SK-N-SH (cell line): ENCODE measurements at regions not wholly inside any gene's neighbourhood (a gene's known extent, or its start where the extent isn't known, plus 50 kb on each side); places are given as distances from the start of the nearest gene placed in this dataset.

ENCODE experiments used
- CTCF ChIA-PET: fragments of 300-600, 350-600 bp; formaldehyde crosslinking; extraction: SDS; loops from one replicate; lab custom pipeline; 2021; lab: Yijun Ruan, JAX
- POLR2A ChIA-PET: fragments of 350-600 bp; sonication (Branson Sonifier 250); formaldehyde crosslinking; extraction: SDS; loops from one replicate; lab custom pipeline; 2020; ENCODE audit warnings: antibody characterized with exemption, inconsistent platforms; lab: Yijun Ruan, JAX
- DNase-seq: peaks from one replicate; pipeline ENCODE4 v3.0.0; 2012
- H2AFZ ChIP-seq: fragments of 200-600 bp; sonication (generic); 2 replicates; pipeline ENCODE4 v1.8.1; 2016; ENCODE audit warnings: antibody characterized with exemption, mild to moderate bottlenecking, low read depth
- H3F3A ChIP-seq: fragments of 200-600 bp; sonication (generic); replicated peaks from 2 replicates; pipeline ENCODE3; 2016; ENCODE audit warnings: antibody characterized with exemption, mild to moderate bottlenecking; ENCODE audit not compliant: insufficient read depth
- H3K27ac ChIP-seq, 2 experiments: fragments of 200-500 bp in 1 of 2; fragments of 200-600 bp in 1 of 2; sonication (Bioruptor generic) in 1 of 2; sonication (generic), shearing (Covaris generic) in 1 of 2; 2 replicates each; pipeline versions ENCODE4 v1.5.1 to v1.6.1; 2014 to 2016; ENCODE audit warnings: low read depth in 2 of 2, inconsistent platforms in 1 of 2, low read length in 1 of 2, mild to moderate bottlenecking in 1 of 2, mixed read lengths in 1 of 2
- H3K27me3 ChIP-seq: fragments of 200-600 bp; sonication (generic), shearing (Covaris generic); 2 replicates; pipeline ENCODE4 v1.6.1; 2016; ENCODE audit warnings: mixed run types; ENCODE audit not compliant: insufficient read depth
- H3K36me3 ChIP-seq, 2 experiments: fragments of 200-500 bp in 1 of 2; fragments of 200-600 bp in 1 of 2; sonication (Bioruptor generic) in 1 of 2; sonication (generic) in 1 of 2; replicated peaks in 1 of 2; 2 replicates each; pipeline versions ENCODE3 to v1.5.1; 2014 to 2016; ENCODE audit warnings: low read length in 1 of 2, mild to moderate bottlenecking in 1 of 2; ENCODE audit not compliant: insufficient read depth in 2 of 2, control insufficient read depth in 1 of 2
- H3K4me1 ChIP-seq, 2 experiments: fragments of 200-500 bp in 1 of 2; fragments of 200-600 bp in 1 of 2; sonication (Bioruptor generic) in 1 of 2; sonication (generic), shearing (Covaris generic) in 1 of 2; 2 replicates each; pipeline versions ENCODE4 v1.5.1 to v1.6.1; 2014 to 2016; ENCODE audit warnings: low read depth in 1 of 2, low read length in 1 of 2, mixed run types in 1 of 2; ENCODE audit not compliant: insufficient read depth in 2 of 2, control insufficient read depth in 1 of 2
- H3K4me2 ChIP-seq: fragments of 200-600 bp; sonication (generic), shearing (Covaris generic); 2 replicates; pipeline ENCODE4 v1.6.1; 2017; ENCODE audit warnings: mixed run types
- H3K4me3 ChIP-seq, 2 experiments: fragments of 200-500 bp in 1 of 2; fragments of 200-600 bp in 1 of 2; sonication (Bioruptor generic) in 1 of 2; sonication (generic), shearing (Covaris generic) in 1 of 2; 2 replicates each; pipeline versions ENCODE4 v1.5.1 to v1.8.1; 2014 to 2016; ENCODE audit warnings: low read depth in 2 of 2, inconsistent platforms in 1 of 2, low read length in 1 of 2, mild to moderate bottlenecking in 1 of 2, mixed read lengths in 1 of 2, moderate library complexity in 1 of 2
- H3K79me2 ChIP-seq: fragments of 200-600 bp; sonication (generic); 2 replicates; pipeline ENCODE4 v1.8.1; 2017; ENCODE audit warnings: mild to moderate bottlenecking; ENCODE audit not compliant: insufficient read depth
- H3K9ac ChIP-seq: fragments of 200-600 bp; sonication (generic); 2 replicates; pipeline ENCODE4 v1.6.1; 2017; ENCODE audit warnings: mixed run types
- H3K9me2 ChIP-seq: fragments of 200-600 bp; sonication (generic); 2 replicates; pipeline ENCODE4 v1.6.1; 2017; ENCODE audit warnings: mixed run types
- H3K9me3 ChIP-seq: fragments of 200-600 bp; sonication (generic); 2 replicates; pipeline ENCODE4 v1.6.1; 2017; ENCODE audit warnings: mixed run types, mild to moderate bottlenecking, moderate library complexity
- H4K20me1 ChIP-seq: fragments of 200-600 bp; sonication (generic); 2 replicates; pipeline ENCODE4 v1.6.1; 2017; ENCODE audit warnings: mild to moderate bottlenecking, mixed run types; ENCODE audit not compliant: insufficient read depth
- CHD2 ChIP-seq: fragments of 150-350 bp; IDR thresholded peaks from 2 replicates; pipeline ENCODE4 v1.6.1; 2018; ENCODE audit warnings: low read length; ENCODE audit not compliant: partially characterized antibody
- CTCF ChIP-seq: fragments of 200-600 bp; sonication (generic); IDR thresholded peaks from 2 replicates; pipeline ENCODE4 v1.6.1; 2017; ENCODE audit warnings: antibody characterized with exemption, mild to moderate bottlenecking, moderate library complexity
- ELF1 ChIP-seq: IDR thresholded peaks from 2 replicates; pipeline ENCODE4 v1.4.0; 2012
- EP300 ChIP-seq, 2 experiments: IDR thresholded peaks; 2 replicates each; pipeline versions ENCODE4 v1.4.0 to v1.6.1; 2012; ENCODE audit warnings: borderline replicate concordance in 1 of 2, low read depth in 1 of 2, low read length in 1 of 2
- EZH2phosphoT487 ChIP-seq: fragments of 200-600 bp; sonication (generic); IDR thresholded peaks from 2 replicates; pipeline ENCODE4 v1.6.1; 2017; ENCODE audit warnings: low read depth, mixed run types, mild to moderate bottlenecking, antibody characterized with exemption, moderate library complexity, borderline replicate concordance
- FOSL2 ChIP-seq: IDR thresholded peaks from 2 replicates; pipeline ENCODE4 v1.4.0; 2012; ENCODE audit warnings: low read depth, mild to moderate bottlenecking, moderate library complexity, borderline replicate concordance
- FOXJ3 ChIP-seq: sonication (generic); formaldehyde crosslinking; IDR thresholded peaks from 2 replicates; pipeline ENCODE4 v1.5.1; 2020; ENCODE audit warnings: mild to moderate bottlenecking, missing genetic modification reagents
- GABPA ChIP-seq: IDR thresholded peaks from 2 replicates; pipeline ENCODE4 v1.4.0; 2012; ENCODE audit warnings: low read depth, mild to moderate bottlenecking
- GATA2 ChIP-seq: sonication (generic); formaldehyde crosslinking; IDR thresholded peaks from 2 replicates; pipeline ENCODE4 v1.5.0; 2020; ENCODE audit warnings: mild to moderate bottlenecking, missing genetic modification reagents
- IRF3 ChIP-seq: fragments of 150-350 bp; IDR thresholded peaks from 2 replicates; pipeline ENCODE4 v1.6.1; 2016; ENCODE audit warnings: mild to moderate bottlenecking, low read depth, low read length
- JUND ChIP-seq: IDR thresholded peaks from 2 replicates; pipeline ENCODE4 v1.4.0; 2012
- MEF2A ChIP-seq: IDR thresholded peaks from 2 replicates; pipeline ENCODE4 v1.4.0; 2012; ENCODE audit warnings: low read depth, borderline replicate concordance
- NFIC ChIP-seq: IDR thresholded peaks from 2 replicates; pipeline ENCODE4 v1.4.0; 2012; ENCODE audit warnings: borderline replicate concordance
- NRF1 ChIP-seq: IDR thresholded peaks from 2 replicates; pipeline ENCODE4 v1.6.1; 2012; ENCODE audit warnings: low read depth, mild to moderate bottlenecking, low read length
- POLR2AphosphoS5 ChIP-seq: IDR thresholded peaks from 2 replicates; pipeline ENCODE4 v1.6.1; 2012; ENCODE audit warnings: low read depth, low read length
- RAD21 ChIP-seq: IDR thresholded peaks from 2 replicates; pipeline ENCODE4 v1.6.1; 2012; ENCODE audit warnings: mild to moderate bottlenecking, low read length
- RFX5 ChIP-seq: IDR thresholded peaks from 2 replicates; pipeline ENCODE4 v1.6.1; 2012; ENCODE audit warnings: mild to moderate bottlenecking, improper control_type of control experiment, low read length
- RXRA ChIP-seq: IDR thresholded peaks from 2 replicates; pipeline ENCODE4 v1.4.0; 2012; ENCODE audit warnings: low read depth, mild to moderate bottlenecking, borderline replicate concordance
- SMC3 ChIP-seq: IDR thresholded peaks from 2 replicates; pipeline ENCODE4 v1.6.1; 2012; ENCODE audit warnings: low read depth, low read length, improper control_type of control experiment
- TAF1 ChIP-seq: IDR thresholded peaks from 2 replicates; pipeline ENCODE4 v1.6.1; 2012; ENCODE audit warnings: low read depth, mild to moderate bottlenecking, low read length, moderate library complexity, borderline replicate concordance
- TCF12 ChIP-seq: IDR thresholded peaks from 2 replicates; pipeline ENCODE4 v1.4.0; 2012
- USF1 ChIP-seq: IDR thresholded peaks from 2 replicates; pipeline ENCODE4 v1.4.0; 2012; ENCODE audit warnings: low read depth, borderline replicate concordance
- YY1 ChIP-seq: IDR thresholded peaks from 2 replicates; pipeline ENCODE4 v1.4.0; 2012; ENCODE audit warnings: low read depth, mild to moderate bottlenecking
- ZBTB33 ChIP-seq: IDR thresholded peaks from 2 replicates; pipeline ENCODE4 v1.4.0; 2012; ENCODE audit warnings: low read depth, borderline replicate concordance
- WGBS: methylation state at CpG from one replicate; pipeline ENCODE4 v1.1.6; 2017; ENCODE audit warnings: low lambda C conversion rate; 5-methylcytosine and 5-hydroxymethylcytosine counted together

- Histone ChIP-seq H3K9me2 (no peaks in the 10 kb centered on the region), H3K9me3 (no peaks in the 10 kb centered on the region), H3K27me3 (no peaks in the 10 kb centered on the region; the same call in 1 of the 2 replicates), H3K36me3 (no peaks in the 10 kb centered on the region), H3K4me1 (peaks cover 0 to 9% of the 10 kb centered on the region in 2 experiments; a peak in 2 of 4 replicates), H3K9ac (no peak overlapping the region), H3K4me3 (peak overlapping the region in 1 of 2 experiments; percentile 48; a peak in 1 of 4 replicates), H4K20me1 (no peaks in the 10 kb centered on the region), H2AFZ (no peak overlapping the region), H3F3A (no peaks in the 10 kb centered on the region)
- 2% methylated on average over 6 of the region's 6 CpGs for WGBS
- ChIA-PET CTCF (interaction anchor here (0.6 to 3.9 kb wide), 19 partner anchors 8 to 1109 kb away, joined by 3 to 36 read pairs (median 4); no protein-coding TSS in a partner anchor), POLR2A (no interaction called here)
- TF ChIP-seq CHD2, result peak; percentile 26
- TF ChIP-seq RAD21, result peak; percentile 44
- no peak for TF ChIP-seq ELF1
- no peak for TF ChIP-seq TAF1
- TF ChIP-seq EP300 (IDR thresholded peaks at IDR 0.05; ENCODE audit: borderline replicate concordance in 1 of 2, low read depth in 1 of 2, low read length in 1 of 2), result peak in 1 of 2 experiments; percentile 57; a peak in 1 of 4 replicates
- no peak for TF ChIP-seq YY1
- TF ChIP-seq NFIC, result no peak
- TF ChIP-seq FOSL2, result no peak
- TF ChIP-seq FOXJ3 (CRISPR knock-in tag), result no peak
- no peak for TF ChIP-seq SMC3
- no peak for TF ChIP-seq MEF2A
- no peak for TF ChIP-seq ZBTB33
- no peak for TF ChIP-seq IRF3
- TF ChIP-seq RXRA, result no peak
- no peak for TF ChIP-seq EZH2phosphoT487
- peak; percentile 92 for TF ChIP-seq CTCF
- no peak for TF ChIP-seq GABPA
- TF ChIP-seq TCF12, result peak; percentile 75
- no peak for TF ChIP-seq NRF1
- peak; percentile 62 for TF ChIP-seq GATA2 (CRISPR knock-in tag)
- no peak for TF ChIP-seq RFX5
- TF ChIP-seq POLR2AphosphoS5, result no peak
- no peak for TF ChIP-seq USF1
- TF ChIP-seq JUND, result no peak
- TF ChIP-seq, all 33 proteins: peak for 6
- no peak overlapping the region for H3K27ac ChIP-seq
- H3K79me2 ChIP-seq, result no peaks in the 10 kb centered on the region
- no peak overlapping the region for H3K4me2 ChIP-seq
- DNase-seq, result peak; percentile 59
These were observed 88.6 kb upstream of the BCL11A start for GRCh38 chr2:60641811-60642788.
